Stimulated activated CD4-positive, alpha-beta T cell treated with anti-CD3 and anti-CD28 coated beads, TNF-alpha, amount 100 ng/mL, for 1 hour (primary cell): ENCODE measurements at regions not wholly inside any gene's neighbourhood (a gene's known extent, or its start where the extent isn't known, plus 50 kb on each side); places are given as distances from the start of the nearest gene placed in this dataset.

Experiments
- DNase-seq, 3 donors: peaks; one replicate each; pipeline ENCODE4 v3.0.0-alpha.2; 2020; ENCODE audit warnings: low read depth in 3 of 3, low spot score in 1 of 3

DNA sequence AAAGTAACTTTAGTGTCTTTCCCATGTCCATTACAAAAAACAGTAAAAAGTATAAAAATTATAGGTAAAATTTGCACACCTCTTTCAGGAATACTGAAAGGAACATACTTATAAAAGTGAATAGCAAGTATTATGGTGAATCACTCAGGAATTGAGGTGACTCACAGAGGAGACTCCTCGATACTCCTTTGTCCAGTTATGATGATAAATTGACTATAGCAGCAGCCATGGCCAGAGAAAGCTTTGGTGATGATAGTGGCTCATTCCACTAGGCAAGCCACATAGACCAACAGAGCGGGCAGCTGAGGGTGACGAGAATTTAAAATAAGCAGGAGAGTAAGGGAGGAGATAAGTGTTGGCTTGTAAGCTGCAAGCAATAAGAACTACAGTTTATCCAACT lies 1231.1 kb upstream of the CELF2 start:
- DNase-seq: no peak

DNA sequence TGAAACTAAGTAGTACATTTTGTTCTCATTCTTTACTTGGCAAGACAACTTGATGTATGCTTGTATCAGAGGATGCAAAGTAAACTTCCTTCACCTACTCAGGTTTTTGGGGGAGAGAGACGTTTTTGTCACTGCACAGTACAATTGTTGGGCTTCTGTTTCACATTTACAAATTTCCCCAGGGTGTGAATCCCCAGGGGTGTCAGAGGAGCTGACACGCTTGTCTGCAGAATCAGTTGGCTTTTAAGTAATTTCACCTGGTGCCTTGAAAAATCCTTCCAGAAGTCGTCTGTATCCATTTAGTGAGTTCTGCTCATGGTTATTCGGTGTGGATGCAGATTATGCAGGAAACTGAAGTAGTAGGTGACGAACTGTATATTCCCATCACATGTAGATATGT lies 1227.7 kb upstream of the CELF2 start:
- no peak for DNase-seq

- DNase-seq: no peak
These were observed 1225.5 kb upstream of the CELF2 start for GRCh38 chr10:9792181-9792580.

GRCh38 chr10:9796564-9796963 lies 1221.1 kb upstream of the CELF2 start:
- DNase-seq: no peak

GRCh38 chr10:9800011-9800410 lies 1217.7 kb upstream of the CELF2 start:
- no peak for DNase-seq

- no peak for DNase-seq
These were observed 1217.1 kb upstream of the CELF2 start for GRCh38 chr10:9800571-9800970.

- DNase-seq: no peak
These were observed 1209.8 kb upstream of the CELF2 start for GRCh38 chr10:9807846-9808245.

DNA sequence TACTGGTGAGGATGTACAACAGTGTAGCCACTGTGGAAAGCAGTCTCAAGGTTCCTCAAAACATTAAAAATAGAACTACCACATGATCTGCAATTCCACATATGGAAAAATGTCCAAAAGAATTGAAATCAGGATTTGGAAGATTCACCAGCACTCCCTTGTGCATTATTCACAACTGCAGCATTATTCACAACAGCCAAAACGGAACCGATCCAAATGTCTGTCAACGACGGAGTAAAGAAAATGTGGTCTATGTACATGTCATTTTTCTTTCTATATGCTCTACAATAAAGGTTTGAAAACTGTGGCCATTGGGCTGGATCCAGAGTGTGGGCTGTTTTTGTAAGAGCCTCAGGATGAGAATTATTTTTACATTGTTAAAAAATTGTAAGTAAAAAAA lies 1206.1 kb upstream of the CELF2 start:
- no peak for DNase-seq

DNA sequence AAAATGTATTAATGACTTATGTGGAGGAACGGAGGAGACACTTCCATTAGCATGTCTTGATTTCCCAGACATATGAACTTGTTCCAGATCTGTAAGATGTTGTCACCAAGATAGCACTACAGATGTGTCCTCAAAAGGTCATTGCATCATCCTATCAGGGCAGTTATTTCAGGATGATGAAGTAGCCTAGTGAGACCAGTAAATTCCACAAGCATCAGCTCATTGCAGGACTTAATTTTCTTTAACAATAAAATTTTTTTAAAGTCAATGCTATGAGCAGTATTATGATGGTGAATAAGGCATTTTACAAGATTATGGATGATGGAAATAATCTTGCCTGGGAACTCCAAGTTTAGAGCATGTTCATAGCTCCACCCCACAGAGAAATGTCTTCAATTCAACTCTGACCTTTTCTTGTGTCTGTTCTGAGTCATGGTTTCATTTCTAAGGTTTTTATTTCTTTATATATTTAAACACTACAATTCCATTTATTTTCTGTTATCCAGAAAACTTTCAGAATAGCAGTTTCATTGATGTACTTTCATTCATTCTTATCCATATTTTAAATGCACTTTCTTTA lies 1203.3 kb upstream of the CELF2 start:
- no peak for DNase-seq

DNA sequence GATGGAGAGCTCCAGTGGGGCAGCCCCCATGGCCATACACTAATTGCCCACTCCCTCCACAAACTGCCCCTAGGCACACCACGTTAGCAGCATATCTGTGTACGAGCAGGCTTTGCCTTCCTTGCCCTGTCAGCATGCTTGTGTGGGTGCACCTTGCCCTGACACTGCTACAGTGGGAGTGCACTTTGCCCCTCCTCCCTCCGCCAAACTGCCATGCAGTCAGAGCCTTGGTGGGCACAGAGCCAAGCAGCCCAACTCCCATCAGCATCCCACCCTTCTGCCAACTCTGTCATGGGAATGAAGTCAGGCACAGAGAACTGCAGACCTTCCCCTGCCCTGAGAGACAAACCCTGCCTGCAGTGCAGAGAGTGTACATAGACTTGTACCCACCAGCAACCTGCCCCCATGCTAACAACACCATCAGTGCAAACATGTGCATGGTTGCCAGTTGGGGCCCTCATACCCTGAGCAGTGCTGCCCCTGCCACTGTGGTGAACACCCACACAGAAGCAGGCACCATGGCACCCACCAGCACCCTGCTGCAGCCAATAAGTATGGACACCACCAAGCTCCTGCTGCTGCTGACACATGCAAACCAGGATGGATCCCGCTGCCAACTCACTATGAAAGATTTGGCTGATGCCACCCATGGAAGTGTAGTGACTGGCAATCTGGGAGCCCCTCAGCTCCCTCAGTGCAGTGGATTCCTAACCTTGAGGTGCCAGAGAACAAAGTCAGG lies 1197.7 kb upstream of the CELF2 start:
- DNase-seq: no peak

GRCh38 chr10:9823268-9823930 lies 1194.3 kb upstream of the CELF2 start:
- DNase-seq: no peak

DNA sequence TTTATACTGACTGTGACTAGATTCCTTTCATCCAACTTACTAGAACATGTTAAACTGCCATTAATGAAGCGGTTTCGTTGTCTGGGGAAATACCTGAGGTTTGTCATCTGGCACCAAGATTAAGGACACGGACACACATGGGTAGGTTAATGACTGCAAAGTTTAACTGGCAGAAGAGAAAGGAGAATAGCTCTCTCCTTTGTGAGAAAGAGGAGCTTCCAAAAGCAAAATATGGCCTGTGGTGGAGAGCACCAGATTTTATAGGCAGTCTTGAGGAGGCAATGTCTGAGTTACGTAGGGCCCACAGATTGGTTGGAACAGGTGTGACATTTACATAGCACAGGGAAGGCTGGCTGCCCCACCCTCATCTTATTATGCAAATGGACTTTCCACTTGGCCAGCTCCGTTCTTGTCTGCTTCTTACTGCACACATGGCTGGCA lies 1193.0 kb upstream of the CELF2 start:
- no peak for DNase-seq

- DNase-seq: no peak
These were observed 1192.1 kb upstream of the CELF2 start for GRCh38 chr10:9825491-9826018.

DNA sequence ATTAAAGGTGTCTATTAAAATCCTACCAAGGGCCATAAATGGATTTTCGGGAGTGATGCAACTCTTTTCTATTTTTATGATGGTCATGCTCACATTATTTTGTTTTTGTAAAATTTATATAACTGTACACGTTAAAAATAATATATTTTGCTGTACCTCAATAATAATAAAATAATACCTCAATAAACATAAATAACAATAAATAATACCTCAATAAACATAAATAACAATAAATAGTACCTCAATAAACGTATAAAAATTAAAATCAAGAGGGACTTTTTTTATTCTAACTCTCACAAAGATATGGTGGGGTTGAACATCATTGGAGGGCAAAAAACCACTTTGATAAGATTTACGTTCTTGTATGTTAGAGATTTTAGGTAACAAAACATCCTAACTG lies 1189.6 kb upstream of the CELF2 start:
- DNase-seq: no peak

GRCh38 chr10:9833942-9834341 lies 1183.7 kb upstream of the CELF2 start:
- no peak for DNase-seq

GRCh38 chr10:9834434-9834833 lies 1183.2 kb upstream of the CELF2 start:
- no peak for DNase-seq

- no peak for DNase-seq
These were observed 1172.6 kb upstream of the CELF2 start for GRCh38 chr10:9845075-9845474.

DNA sequence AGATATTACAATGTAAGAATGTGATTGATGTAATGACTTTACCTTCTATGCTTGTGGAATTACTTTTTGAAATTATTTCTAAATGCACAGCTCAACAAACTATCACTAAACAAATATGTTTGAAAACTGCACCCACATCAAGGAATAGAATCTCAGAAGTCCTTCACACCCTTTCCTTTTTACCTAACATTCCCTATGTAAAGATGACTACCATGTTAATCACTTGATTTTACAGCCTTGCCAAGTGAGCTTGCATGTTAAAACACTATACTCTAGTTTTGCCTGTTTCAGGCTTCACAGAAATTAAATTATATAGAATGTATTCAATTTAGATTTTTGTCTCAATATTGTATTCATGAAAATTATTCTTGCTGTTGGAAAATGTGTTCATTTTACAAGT lies 1169.4 kb upstream of the CELF2 start:
- DNase-seq: no peak

- DNase-seq: no peak
These were observed 1168.7 kb upstream of the CELF2 start for GRCh38 chr10:9848981-9849380.

DNA sequence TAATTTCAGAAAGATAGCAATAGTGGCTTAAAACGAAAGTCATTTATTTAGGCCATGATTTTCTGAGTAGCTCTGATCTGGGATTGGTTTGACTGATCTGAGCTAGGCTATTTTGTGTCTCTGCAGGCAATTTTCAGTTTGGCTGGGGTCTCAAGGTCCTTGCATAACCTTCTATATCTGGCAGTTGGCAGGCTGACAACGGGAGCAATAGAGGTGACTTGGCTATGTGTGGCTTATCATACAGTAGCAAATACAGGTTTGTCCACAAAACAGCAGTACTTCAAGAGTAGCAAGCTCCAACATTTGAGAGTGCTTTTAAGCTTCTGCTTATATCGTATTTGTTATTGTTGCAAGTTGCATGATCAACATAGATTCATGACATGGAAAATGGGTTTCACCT lies 1167.3 kb upstream of the CELF2 start:
- no peak for DNase-seq

- DNase-seq: no peak
These were observed 1165.9 kb upstream of the CELF2 start for GRCh38 chr10:9851808-9852207.
